Right lobe of liver (tissue), 4 donors: ENCODE measurements at regions not wholly inside any gene's neighbourhood (a gene's known extent, or its start where the extent isn't known, plus 50 kb on each side); places are given as distances from the start of the nearest gene placed in this dataset.

ENCODE experiments used
- POLR2A ChIP-seq: fragments of 450-650 bp; IDR thresholded peaks from one replicate; pipeline ENCODE4 v1.6.1; 2017; ENCODE audit warnings: antibody characterized with exemption, mild to moderate bottlenecking
- TF ChIP-seq, protein P1 (sequence below), 4 donors: fragments of 200-600 bp in 3 of 4; fragments of 450-650 bp in 1 of 4; IDR thresholded peaks; one replicate each; pipeline versions ENCODE4 v1.5.1 to v1.8.0; 2016 to 2022; ENCODE audit warnings: antibody characterized with exemption in 4 of 4, mild to moderate bottlenecking in 2 of 4
- donor health status: DM: no; HTN: no; CAD: no.
- donor health status: DM: no; HTN: no; CAD: no.
- donor health status: DM: no; HTN: yes; CAD: no.

GRCh38 chr21:8992731-8993174 lies 1528.6 kb upstream of the TPTE start:
- TF ChIP-seq, protein P1, sequence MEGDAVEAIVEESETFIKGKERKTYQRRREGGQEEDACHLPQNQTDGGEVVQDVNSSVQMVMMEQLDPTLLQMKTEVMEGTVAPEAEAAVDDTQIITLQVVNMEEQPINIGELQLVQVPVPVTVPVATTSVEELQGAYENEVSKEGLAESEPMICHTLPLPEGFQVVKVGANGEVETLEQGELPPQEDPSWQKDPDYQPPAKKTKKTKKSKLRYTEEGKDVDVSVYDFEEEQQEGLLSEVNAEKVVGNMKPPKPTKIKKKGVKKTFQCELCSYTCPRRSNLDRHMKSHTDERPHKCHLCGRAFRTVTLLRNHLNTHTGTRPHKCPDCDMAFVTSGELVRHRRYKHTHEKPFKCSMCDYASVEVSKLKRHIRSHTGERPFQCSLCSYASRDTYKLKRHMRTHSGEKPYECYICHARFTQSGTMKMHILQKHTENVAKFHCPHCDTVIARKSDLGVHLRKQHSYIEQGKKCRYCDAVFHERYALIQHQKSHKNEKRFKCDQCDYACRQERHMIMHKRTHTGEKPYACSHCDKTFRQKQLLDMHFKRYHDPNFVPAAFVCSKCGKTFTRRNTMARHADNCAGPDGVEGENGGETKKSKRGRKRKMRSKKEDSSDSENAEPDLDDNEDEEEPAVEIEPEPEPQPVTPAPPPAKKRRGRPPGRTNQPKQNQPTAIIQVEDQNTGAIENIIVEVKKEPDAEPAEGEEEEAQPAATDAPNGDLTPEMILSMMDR (IDR thresholded peaks at IDR 0.05): no peak
- no peak for TF ChIP-seq POLR2A
